HepG2 (cell line): ENCODE measurements at regions not wholly inside any gene's neighbourhood (a gene's known extent, or its start where the extent isn't known, plus 50 kb on each side); places are given as distances from the start of the nearest gene placed in this dataset.

Source experiments
- ATAC-seq: fragments of 200-7000 bp; cut with Tn5 transposase; 3 replicates; pipeline ENCODE4 v1.9.1; 2020; ENCODE audit warnings: mild to moderate bottlenecking, moderate library complexity
- BruUV-seq: library from RNA; stranded (reverse); fragments of 400-500 nt; replicated peaks from 2 replicates; lab custom pipeline; 2021; lab: Mats Ljungman, UMichigan
- CTCF ChIA-PET: fragments of 300-600 bp; formaldehyde crosslinking; extraction: SDS; loops from one replicate; lab custom pipeline; 2021; ENCODE audit warnings: low total read pairs, inconsistent platforms, low intra/inter-chr PET ratio; lab: Yijun Ruan, JAX
- POLR2A ChIA-PET: fragments of 350-600 bp; sonication (Branson Sonifier 250); formaldehyde crosslinking; loops from one replicate; lab custom pipeline; 2020; ENCODE audit warnings: antibody characterized with exemption, inconsistent platforms; lab: Yijun Ruan, JAX
- DNase-seq: peaks from one replicate; pipeline ENCODE4 v3.0.0-alpha.2; 2015; ENCODE audit warnings: low spot score
- FAIRE-seq: peaks from 3 replicates; lab custom pipeline; 2011; peaks lifted over from hg19 to GRCh38; lab: Jason Lieb, UNC
- H2AFZ ChIP-seq: one replicate; pipeline ENCODE4 v1.6.1; 2011; ENCODE audit warnings: low read length, inconsistent platforms
- H3K27ac ChIP-seq: fragments of 300-600 bp; 3 replicates; pipeline ENCODE4 v1.8.0; 2011; ENCODE audit warnings: mixed run types, mild to moderate bottlenecking, mixed read lengths, low read length, inconsistent platforms; ENCODE audit not compliant: insufficient read depth; ENCODE audit errors: extremely low read length
- H3K27me3 ChIP-seq, 2 experiments: fragments of 200-600 bp in 1 of 2; 2 replicates in 1 of 2; 3 replicates in 1 of 2; pipeline versions ENCODE4 v1.6.0 to v1.8.0; 2011; ENCODE audit warnings: low read length in 2 of 2, mild to moderate bottlenecking in 2 of 2, moderate library complexity in 2 of 2, inconsistent platforms in 1 of 2; ENCODE audit not compliant: insufficient read depth in 2 of 2, control insufficient read depth in 1 of 2
- H3K36me3 ChIP-seq, 2 experiments: fragments of 200-600 bp in 1 of 2; replicated peaks in 1 of 2; 2 replicates in 1 of 2; 3 replicates in 1 of 2; pipeline versions ENCODE4 v1.5.1 to v1.8.0; 2011; ENCODE audit warnings: low read length in 2 of 2, inconsistent platforms in 1 of 2; ENCODE audit not compliant: insufficient read depth in 2 of 2, control insufficient read depth in 1 of 2
- H3K4me1 ChIP-seq: 2 replicates; pipeline ENCODE4 v1.5.1; 2012; ENCODE audit warnings: low read length, inconsistent platforms; ENCODE audit not compliant: insufficient read depth
- H3K4me2 ChIP-seq: 2 replicates; pipeline ENCODE4 v1.6.0; 2011; ENCODE audit warnings: low read depth, low read length, inconsistent platforms
- H3K4me3 ChIP-seq, 3 experiments: fragments of 200-600 bp in 1 of 3; sonication (generic), shearing (Covaris generic) in 1 of 3; replicated peaks in 1 of 3; 2 replicates each; pipeline ENCODE4 v1.5.1; 2011 to 2016; ENCODE audit warnings: low read length in 3 of 3, inconsistent platforms in 2 of 3, low read depth in 2 of 3, mild to moderate bottlenecking in 2 of 3, control low read depth in 1 of 3, mixed read lengths in 1 of 3; ENCODE audit not compliant: insufficient read depth in 1 of 3
- H3K79me2 ChIP-seq: one replicate; pipeline ENCODE4 v1.6.1; 2011; ENCODE audit warnings: low read length, inconsistent platforms; ENCODE audit not compliant: insufficient read depth
- H3K9ac ChIP-seq: 2 replicates; pipeline ENCODE4 v1.6.0; 2011; ENCODE audit warnings: mild to moderate bottlenecking, low read depth, low read length, inconsistent platforms; ENCODE audit not compliant: insufficient read depth
- H3K9me3 ChIP-seq: 2 replicates; pipeline ENCODE4 v1.5.1; 2012; ENCODE audit warnings: mild to moderate bottlenecking, low read length
- H4K20me1 ChIP-seq: 2 replicates; pipeline ENCODE4 v1.6.0; 2011; ENCODE audit warnings: inconsistent platforms, mild to moderate bottlenecking, low read length, moderate library complexity; ENCODE audit not compliant: insufficient read depth
- CENPX ChIP-seq: sonication (generic); formaldehyde crosslinking; IDR thresholded peaks from 2 replicates; pipeline ENCODE4 v1.9.0; 2021; ENCODE audit warnings: mild to moderate bottlenecking, missing genetic modification reagents, moderate library complexity
- EEA1 ChIP-seq: sonication (generic); formaldehyde crosslinking; IDR thresholded peaks from 2 replicates; pipeline ENCODE4 v1.5.1; 2020; ENCODE audit warnings: mild to moderate bottlenecking, missing genetic modification reagents, borderline replicate concordance
- HMGA1 ChIP-seq: sonication (generic); formaldehyde crosslinking; conservative IDR thresholded peaks from 2 replicates; pipeline ENCODE4 v1.4.0; 2020; ENCODE audit warnings: missing genetic modification reagents
- NCOR1 ChIP-seq: fragments of 200-600 bp; sonication (generic); IDR thresholded peaks from 2 replicates; pipeline ENCODE4 v1.7.0; 2017; ENCODE audit warnings: antibody characterized with exemption, low read length, borderline replicate concordance
- RARA ChIP-seq: IDR thresholded peaks from 2 replicates; pipeline ENCODE4 v1.6.1; 2016; ENCODE audit warnings: missing genetic modification reagents, missing compliant biosample characterization
- RORA ChIP-seq: sonication (generic); formaldehyde crosslinking; IDR thresholded peaks from 2 replicates; pipeline ENCODE4 v1.5.0; 2020; ENCODE audit warnings: mild to moderate bottlenecking, missing genetic modification reagents, moderate library complexity
- ZBTB7A ChIP-seq: sonication (generic); formaldehyde crosslinking; IDR thresholded peaks from 2 replicates; pipeline ENCODE4 v1.8.0; 2022; ENCODE audit warnings: mild to moderate bottlenecking, missing genetic modification reagents
- ZNF256 ChIP-seq: sonication (generic); formaldehyde crosslinking; conservative IDR thresholded peaks from 2 replicates; pipeline ENCODE4 v1.4.0; 2020; ENCODE audit warnings: missing genetic modification reagents
- ZNF3 ChIP-seq: IDR thresholded peaks from 2 replicates; pipeline ENCODE4 v1.7.0; 2017; ENCODE audit warnings: inconsistent platforms
- ZNF33A ChIP-seq: sonication (generic); formaldehyde crosslinking; IDR thresholded peaks from 2 replicates; pipeline ENCODE4 v1.5.1; 2020; ENCODE audit warnings: missing genetic modification reagents, mild to moderate bottlenecking, moderate library complexity, borderline replicate concordance
- ZNF383 ChIP-seq: sonication (generic); formaldehyde crosslinking; IDR thresholded peaks from 2 replicates; pipeline ENCODE4 v1.4.0; 2020; ENCODE audit warnings: missing genetic modification reagents, mild to moderate bottlenecking, borderline replicate concordance
- ZNF552 ChIP-seq: sonication (generic); formaldehyde crosslinking; IDR thresholded peaks from 2 replicates; pipeline ENCODE4 v1.9.0; 2022; ENCODE audit warnings: missing genetic modification reagents, mild to moderate bottlenecking, borderline replicate concordance
- ZNF780A ChIP-seq: sonication (generic); formaldehyde crosslinking; IDR thresholded peaks from 2 replicates; pipeline ENCODE4 v1.8.0; 2022; ENCODE audit warnings: mild to moderate bottlenecking, missing genetic modification reagents, moderate library complexity
- ZSCAN20 ChIP-seq: sonication (generic); formaldehyde crosslinking; IDR thresholded peaks from 2 replicates; pipeline ENCODE4 v1.4.0; 2020; ENCODE audit warnings: missing genetic modification reagents, mild to moderate bottlenecking, borderline replicate concordance
- ZZZ3 ChIP-seq: sonication (generic); formaldehyde crosslinking; IDR thresholded peaks from 2 replicates; pipeline ENCODE4 v1.4.0; 2020; ENCODE audit warnings: missing genetic modification reagents, mild to moderate bottlenecking, borderline replicate concordance
- WGBS: methylation state at CpG from one replicate; pipeline ENCODE4 v1.1.6; 2017; ENCODE audit warnings: low lambda C conversion rate; 5-methylcytosine and 5-hydroxymethylcytosine counted together
- in situ Hi-C: cut with HindIII; loops from 2 replicates; pipeline ENCODE4 v1.10.0; 2017; ENCODE audit warnings: low pct_unique_long_range_greater_than_20kb; ENCODE audit not compliant: extremely low pct_ligation_motif_present
- intact Hi-C: fragments of 100-400 bp; cut with micrococcal nuclease; formaldehyde crosslinking; loops from one replicate; pipeline ENCODE4 v1.10.0; 2022; ENCODE audit not compliant: unreplicated experiment
- TF ChIP-seq, protein P1 (sequence below): IDR thresholded peaks from 2 replicates; pipeline ENCODE4 v1.6.1; 2018; ENCODE audit warnings: missing genetic modification reagents
- TF ChIP-seq, protein P2 (sequence below): sonication (generic); formaldehyde crosslinking; IDR thresholded peaks from 2 replicates; pipeline ENCODE4 v1.5.0; 2020; ENCODE audit warnings: mild to moderate bottlenecking, missing genetic modification reagents
- TF ChIP-seq, protein P3 (sequence below): sonication (generic); formaldehyde crosslinking; IDR thresholded peaks from 2 replicates; pipeline ENCODE4 v1.9.0; 2021; ENCODE audit warnings: missing genetic modification reagents, borderline replicate concordance

DNA sequence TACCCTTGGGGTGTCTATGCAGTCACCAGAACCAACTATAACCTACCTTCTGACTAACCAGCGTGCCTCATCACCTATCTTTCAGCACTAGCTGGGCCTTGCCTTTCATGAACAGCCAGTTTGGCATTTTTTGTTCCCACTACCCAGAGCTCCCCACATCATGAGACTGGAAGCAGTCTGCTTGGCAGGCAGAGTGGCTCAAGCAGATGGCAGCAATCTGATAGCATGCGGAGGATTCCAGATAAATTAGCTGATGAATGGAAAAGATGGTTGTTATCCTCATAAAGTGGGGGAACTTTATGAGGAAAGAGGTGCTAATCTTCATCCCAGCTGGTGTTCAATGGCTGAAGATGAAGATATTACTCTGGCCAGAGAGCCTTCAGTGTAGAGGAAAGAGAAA is 243.2 kb upstream of the EDA2R start (continued):
- TF ChIP-seq, protein P1, sequence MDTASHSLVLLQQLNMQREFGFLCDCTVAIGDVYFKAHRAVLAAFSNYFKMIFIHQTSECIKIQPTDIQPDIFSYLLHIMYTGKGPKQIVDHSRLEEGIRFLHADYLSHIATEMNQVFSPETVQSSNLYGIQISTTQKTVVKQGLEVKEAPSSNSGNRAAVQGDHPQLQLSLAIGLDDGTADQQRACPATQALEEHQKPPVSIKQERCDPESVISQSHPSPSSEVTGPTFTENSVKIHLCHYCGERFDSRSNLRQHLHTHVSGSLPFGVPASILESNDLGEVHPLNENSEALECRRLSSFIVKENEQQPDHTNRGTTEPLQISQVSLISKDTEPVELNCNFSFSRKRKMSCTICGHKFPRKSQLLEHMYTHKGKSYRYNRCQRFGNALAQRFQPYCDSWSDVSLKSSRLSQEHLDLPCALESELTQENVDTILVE (CRISPR knock-in tag), result no peak
- TF ChIP-seq ZNF552 (CRISPR knock-in tag) (no peak), RARA (no peak)

DNA sequence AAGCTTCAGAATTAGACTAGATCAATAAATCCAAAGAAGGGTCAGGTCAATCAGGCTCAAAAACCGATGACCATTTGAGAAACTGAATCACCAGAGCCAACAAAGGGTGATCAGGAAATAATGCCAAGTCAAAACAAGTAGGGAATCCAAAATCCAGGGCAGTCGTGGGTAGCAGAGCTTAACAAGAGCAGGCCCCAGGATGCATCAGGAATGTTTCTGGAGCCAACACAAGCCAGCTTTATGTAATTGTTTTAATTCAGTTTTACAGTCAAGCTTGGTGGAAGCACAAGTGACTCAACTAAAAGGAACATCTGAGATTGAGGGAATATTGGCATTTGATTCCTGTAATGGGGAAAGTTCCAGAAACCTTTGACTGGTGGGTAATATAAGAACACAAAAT is 237.9 kb upstream of the EDA2R start:
- Histone ChIP-seq H3K36me3 (no peaks in the 10 kb centered on the region), H3K4me2 (no peak overlapping the region), H3K79me2 (no peaks in the 10 kb centered on the region), H3K4me3 (no peak overlapping the region), H3K4me1 (no peaks in the 10 kb centered on the region), H2AFZ (no peak overlapping the region), H3K27ac (no peak overlapping the region), H3K27me3 (no peaks in the 10 kb centered on the region), H3K9ac (no peak overlapping the region), H3K9me3 (peaks cover 37% of the 10 kb centered on the region; the same call in 1 of the 2 replicates), H4K20me1 (no peaks in the 10 kb centered on the region)
- ChIA-PET CTCF (no interaction called here), POLR2A (no interaction called here)
- 0% methylated on average over 2 of the region's 2 CpGs for WGBS
- in situ Hi-C loops (no loop called here), intact Hi-C loops (no loop called here)
- TF ChIP-seq RORA (CRISPR knock-in tag) (no peak), ZBTB7A (CRISPR knock-in tag) (no peak), HMGA1 (CRISPR knock-in tag) (no peak), CENPX (CRISPR knock-in tag) (no peak), ZZZ3 (CRISPR knock-in tag) (no peak), ZNF256 (CRISPR knock-in tag) (no peak), ZNF3 (CRISPR knock-in tag) (no peak), ZNF780A (no peak), EEA1 (no peak), ZNF33A (CRISPR knock-in tag) (no peak), NCOR1 (no peak), ZNF383 (no peak), ZSCAN20 (no peak)
- TF ChIP-seq, protein P2, sequence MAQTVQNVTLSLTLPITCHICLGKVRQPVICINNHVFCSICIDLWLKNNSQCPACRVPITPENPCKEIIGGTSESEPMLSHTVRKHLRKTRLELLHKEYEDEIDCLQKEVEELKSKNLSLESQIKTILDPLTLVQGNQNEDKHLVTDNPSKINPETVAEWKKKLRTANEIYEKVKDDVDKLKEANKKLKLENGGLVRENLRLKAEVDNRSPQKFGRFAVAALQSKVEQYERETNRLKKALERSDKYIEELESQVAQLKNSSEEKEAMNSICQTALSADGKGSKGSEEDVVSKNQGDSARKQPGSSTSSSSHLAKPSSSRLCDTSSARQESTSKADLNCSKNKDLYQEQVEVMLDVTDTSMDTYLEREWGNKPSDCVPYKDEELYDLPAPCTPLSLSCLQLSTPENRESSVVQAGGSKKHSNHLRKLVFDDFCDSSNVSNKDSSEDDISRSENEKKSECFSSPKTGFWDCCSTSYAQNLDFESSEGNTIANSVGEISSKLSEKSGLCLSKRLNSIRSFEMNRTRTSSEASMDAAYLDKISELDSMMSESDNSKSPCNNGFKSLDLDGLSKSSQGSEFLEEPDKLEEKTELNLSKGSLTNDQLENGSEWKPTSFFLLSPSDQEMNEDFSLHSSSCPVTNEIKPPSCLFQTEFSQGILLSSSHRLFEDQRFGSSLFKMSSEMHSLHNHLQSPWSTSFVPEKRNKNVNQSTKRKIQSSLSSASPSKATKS, result no peak
- TF ChIP-seq, protein P3, sequence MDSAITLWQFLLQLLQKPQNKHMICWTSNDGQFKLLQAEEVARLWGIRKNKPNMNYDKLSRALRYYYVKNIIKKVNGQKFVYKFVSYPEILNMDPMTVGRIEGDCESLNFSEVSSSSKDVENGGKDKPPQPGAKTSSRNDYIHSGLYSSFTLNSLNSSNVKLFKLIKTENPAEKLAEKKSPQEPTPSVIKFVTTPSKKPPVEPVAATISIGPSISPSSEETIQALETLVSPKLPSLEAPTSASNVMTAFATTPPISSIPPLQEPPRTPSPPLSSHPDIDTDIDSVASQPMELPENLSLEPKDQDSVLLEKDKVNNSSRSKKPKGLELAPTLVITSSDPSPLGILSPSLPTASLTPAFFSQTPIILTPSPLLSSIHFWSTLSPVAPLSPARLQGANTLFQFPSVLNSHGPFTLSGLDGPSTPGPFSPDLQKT, result no peak
- ATAC-seq (no peak), DNase-seq (no peak), FAIRE-seq (no peak)
- BruUV-seq, result no TSS peak
